Astrocyte of the spinal cord (primary cell): ENCODE measurements at regions not wholly inside any gene's neighbourhood (a gene's known extent, or its start where the extent isn't known, plus 50 kb on each side); places are given as distances from the start of the nearest gene placed in this dataset.
"Not testable (repeated sequence)": the region's sequence is repeated elsewhere in the genome, so short reads cannot be mapped to it uniquely, and the experiment has no call there.

Experiments
- DNase-seq: peaks from one replicate; pipeline ENCODE4 v3.0.0; 2011; ENCODE audit warnings: low read depth, low spot score
- H3K4me3 ChIP-seq: 2 replicates; pipeline ENCODE4 v1.5.1; 2011; ENCODE audit warnings: low read depth, mild to moderate bottlenecking, low read length, moderate library complexity
- in situ Hi-C: cut with HindIII; loops from 2 replicates; pipeline ENCODE4 v1.10.0; 2017; ENCODE audit warnings: low sequenced_read_pairs
- TF ChIP-seq, protein P1 (sequence below): IDR thresholded peaks from 2 replicates; pipeline ENCODE4 v1.5.1; 2012; ENCODE audit warnings: low read depth, mild to moderate bottlenecking, low read length, inconsistent platforms

DNA sequence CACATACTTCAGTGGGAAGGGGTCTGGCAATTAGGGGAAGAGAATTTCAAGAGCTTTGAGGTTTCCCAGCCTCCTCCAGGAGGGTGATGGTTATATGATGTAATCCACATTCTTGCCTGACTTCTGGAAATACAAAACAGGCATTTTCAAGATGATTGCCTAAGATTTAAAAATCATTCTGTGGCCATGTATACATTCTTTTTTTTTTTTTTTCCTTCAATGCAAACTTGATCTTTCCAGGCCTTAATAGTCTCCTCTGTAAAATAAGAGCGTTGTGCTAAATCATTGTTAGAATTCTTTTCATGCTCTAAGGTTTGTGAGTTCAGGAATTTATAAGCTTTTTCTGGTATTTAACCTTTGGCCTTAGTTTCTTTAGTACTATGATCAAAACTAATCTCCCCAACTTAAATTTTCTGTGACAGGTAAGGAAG is 192.3 kb upstream of the HMCN1 start:
- TF ChIP-seq, protein P1, sequence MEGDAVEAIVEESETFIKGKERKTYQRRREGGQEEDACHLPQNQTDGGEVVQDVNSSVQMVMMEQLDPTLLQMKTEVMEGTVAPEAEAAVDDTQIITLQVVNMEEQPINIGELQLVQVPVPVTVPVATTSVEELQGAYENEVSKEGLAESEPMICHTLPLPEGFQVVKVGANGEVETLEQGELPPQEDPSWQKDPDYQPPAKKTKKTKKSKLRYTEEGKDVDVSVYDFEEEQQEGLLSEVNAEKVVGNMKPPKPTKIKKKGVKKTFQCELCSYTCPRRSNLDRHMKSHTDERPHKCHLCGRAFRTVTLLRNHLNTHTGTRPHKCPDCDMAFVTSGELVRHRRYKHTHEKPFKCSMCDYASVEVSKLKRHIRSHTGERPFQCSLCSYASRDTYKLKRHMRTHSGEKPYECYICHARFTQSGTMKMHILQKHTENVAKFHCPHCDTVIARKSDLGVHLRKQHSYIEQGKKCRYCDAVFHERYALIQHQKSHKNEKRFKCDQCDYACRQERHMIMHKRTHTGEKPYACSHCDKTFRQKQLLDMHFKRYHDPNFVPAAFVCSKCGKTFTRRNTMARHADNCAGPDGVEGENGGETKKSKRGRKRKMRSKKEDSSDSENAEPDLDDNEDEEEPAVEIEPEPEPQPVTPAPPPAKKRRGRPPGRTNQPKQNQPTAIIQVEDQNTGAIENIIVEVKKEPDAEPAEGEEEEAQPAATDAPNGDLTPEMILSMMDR, result no peak
- peak; percentile 52 for DNase-seq
- H3K4me3 ChIP-seq, result no peak overlapping the region
- in situ Hi-C loops, result no loop called here

DNA sequence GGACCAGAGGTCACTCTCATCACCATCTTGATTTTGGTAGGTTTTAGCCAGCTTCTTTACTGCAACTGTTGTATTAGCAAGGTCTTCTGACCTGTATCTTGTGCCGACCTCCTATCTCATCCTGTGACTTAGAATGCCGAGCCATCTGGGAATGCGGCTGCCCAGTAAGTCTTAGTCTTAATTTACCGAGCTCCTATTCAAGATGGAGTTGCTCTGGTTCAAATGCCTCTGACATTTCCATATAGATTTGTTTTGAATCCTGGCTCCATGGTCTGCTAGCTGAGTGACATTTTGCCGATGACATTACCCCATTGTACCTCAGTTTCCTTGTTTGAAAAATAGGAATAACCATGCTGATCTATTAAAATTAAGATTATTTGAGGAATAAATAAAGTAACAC is 193.9 kb upstream of the HMCN1 start:
- in situ Hi-C loops, result no loop called here
- H3K4me3 ChIP-seq, result no peak overlapping the region
- TF ChIP-seq, protein P1, result no peak
- DNase-seq, result no peak

DNA sequence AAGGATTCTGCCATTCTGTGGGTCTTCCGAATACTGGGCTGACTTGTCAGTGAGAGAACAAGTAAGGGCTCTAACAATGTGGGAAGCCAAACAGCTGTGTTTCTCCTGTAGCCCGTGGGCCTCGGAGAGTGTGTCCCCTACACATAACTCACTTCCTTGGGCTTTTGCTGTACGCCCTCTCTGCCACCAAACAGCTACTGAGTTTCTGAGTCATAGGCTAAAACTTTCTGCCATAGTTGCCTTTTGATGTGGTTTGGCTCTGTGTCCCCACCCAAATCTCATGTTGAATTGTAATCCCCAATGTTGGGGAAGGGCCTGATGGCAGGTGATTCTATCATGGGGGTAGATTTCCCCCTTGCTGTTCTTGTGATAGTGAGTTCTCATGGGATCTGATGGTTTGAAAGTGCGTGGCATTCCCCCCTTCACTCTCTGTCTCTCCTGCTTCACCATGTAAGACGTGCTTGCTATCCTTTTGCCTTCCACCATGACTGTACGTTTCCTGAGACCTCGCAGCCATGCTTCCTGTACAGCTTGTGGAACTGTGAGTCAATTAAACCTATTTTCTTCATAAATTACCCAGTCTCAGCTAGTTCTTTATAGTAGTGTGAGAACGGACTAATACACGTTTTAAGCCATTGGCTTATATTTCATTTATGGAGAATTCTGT is 194.8 kb upstream of the HMCN1 start:
- no peak overlapping the region for H3K4me3 ChIP-seq
- peak; percentile 44 for DNase-seq
- TF ChIP-seq, protein P1, result no peak
- in situ Hi-C loops, result no loop called here

DNA sequence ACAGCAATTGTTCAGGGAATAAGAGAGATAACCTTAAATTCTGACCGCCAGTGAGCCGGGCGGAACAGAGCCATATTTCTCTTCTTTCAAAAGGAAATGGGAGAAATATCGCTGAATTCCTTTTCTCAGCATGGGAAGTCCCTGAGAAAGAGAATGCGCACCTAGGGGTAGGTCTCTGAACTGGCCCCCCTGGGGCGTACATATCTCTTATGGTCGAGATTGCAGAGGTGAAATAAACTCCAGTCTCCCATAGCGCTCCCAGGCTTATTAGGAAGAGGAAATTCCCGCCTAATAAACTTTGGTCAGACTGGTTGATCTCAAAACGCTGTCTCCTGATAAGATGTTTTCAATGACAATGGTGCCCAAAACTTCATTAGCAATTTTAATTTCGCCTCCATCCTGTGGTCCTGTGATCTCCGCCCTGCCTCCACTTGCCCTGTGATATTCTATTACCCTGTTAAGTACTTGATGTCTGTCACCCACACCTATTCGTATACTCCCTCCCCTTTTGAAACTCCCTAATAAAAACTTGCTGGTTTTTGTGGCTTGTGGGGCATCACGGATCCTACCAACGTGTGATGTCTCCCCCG is 195.8 kb upstream of the HMCN1 start:
- DNase-seq, in situ Hi-C loops, H3K4me3 ChIP-seq: not testable (repeated sequence)

DNA sequence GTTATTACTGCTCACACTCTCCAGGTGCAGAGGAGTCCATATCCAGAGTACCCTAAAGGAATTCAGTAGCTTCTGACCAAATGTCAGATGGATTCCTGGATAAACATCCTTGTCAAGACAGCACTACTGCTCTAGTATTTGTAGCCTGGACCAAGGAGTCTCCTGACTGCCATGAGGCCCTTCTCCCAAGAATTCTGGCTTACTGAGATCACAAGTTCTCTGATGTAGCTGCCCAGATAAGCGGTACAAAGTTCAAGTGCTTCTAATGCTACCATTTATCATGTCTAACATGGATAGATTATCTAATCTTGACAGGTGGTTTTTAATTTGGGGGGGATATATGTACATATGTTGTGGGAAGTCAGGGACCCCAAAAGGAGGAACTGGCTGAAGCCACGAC is 196.6 kb upstream of the HMCN1 start:
- DNase-seq, result no peak
- H3K4me3 ChIP-seq, result no peak overlapping the region
- TF ChIP-seq, protein P1, result no peak
- in situ Hi-C loops, result no loop called here

DNA sequence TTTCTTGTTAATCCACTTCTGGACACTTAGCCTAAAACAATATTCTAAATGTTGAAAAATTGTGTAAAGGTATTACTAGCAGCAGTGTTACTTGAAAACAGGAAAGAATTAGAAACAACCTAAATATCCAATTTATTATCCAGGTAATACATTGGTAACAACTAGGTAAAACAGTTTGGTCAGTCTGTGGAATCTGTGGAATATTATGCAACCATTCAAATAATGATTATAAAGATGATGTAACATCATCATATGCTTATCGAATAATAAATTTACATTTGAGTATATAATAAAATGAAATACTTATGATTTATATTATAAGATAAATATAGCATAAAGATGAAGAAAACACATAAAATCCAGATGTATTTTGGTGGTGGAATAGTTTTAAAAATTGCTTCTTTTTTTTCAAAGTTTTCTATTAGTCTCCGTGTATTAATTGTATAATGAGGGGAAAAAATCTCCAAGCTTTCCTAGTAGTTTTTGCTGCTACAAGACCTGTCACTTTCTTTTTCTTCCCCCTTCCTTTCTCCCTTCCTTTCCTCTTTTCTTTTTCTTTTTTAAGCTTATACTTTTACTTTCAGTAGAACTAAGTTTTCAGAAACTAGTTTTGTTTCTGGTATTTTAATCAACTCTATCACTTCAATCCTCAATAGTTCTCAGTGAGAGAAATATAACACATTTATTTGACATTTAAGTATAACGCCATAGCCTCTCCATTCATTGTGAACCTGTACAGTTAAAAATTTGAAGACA is 197.8 kb upstream of the HMCN1 start:
- TF ChIP-seq, protein P1, result no peak
- H3K4me3 ChIP-seq, result no peak overlapping the region
- DNase-seq, result no peak
- in situ Hi-C loops, result no loop called here

DNA sequence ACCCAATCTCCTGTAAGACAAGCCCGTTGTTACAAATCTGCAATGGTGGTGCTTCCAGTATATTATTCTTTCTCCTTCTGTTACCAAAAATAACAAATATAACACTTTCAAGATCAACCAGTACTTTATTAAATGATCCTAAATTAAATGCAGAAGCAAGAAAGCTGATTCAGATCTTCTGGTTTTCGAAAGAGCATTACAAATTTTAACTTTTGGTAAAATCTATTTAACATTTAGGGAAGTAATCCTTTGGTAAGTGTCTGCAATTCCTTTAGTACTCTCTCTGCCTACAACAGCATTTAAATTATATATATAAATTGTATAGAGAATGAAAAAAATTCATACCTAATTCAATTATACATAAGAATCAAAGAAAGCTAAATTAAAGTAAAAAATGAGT is 198.6 kb upstream of the HMCN1 start:
- no peak for DNase-seq
- no peak overlapping the region for H3K4me3 ChIP-seq
- in situ Hi-C loops, result no loop called here
- TF ChIP-seq, protein P1, result no peak
